H9 (cell line): ENCODE measurements at regions not wholly inside any gene's neighbourhood (a gene's known extent, or its start where the extent isn't known, plus 50 kb on each side); places are given as distances from the start of the nearest gene placed in this dataset.

ENCODE experiments used
- DNase-seq: peaks from one replicate; pipeline ENCODE4 v3.0.0-alpha.2; 2017
- H2AFZ ChIP-seq: one replicate; pipeline ENCODE4 v1.6.1; 2013; ENCODE audit warnings: mild to moderate bottlenecking, low read length, control low read depth, moderate library complexity
- H2AK5ac ChIP-seq: 2 replicates; pipeline ENCODE4 v1.6.1; 2013; ENCODE audit warnings: low read length, control low read depth, mixed read lengths; ENCODE audit not compliant: insufficient read length
- H2BK120ac ChIP-seq: one replicate; pipeline ENCODE4 v1.6.1; 2013; ENCODE audit warnings: low read depth, mild to moderate bottlenecking, low read length, control low read depth, inconsistent platforms; ENCODE audit not compliant: poor library complexity, severe bottlenecking
- H2BK12ac ChIP-seq: 2 replicates; pipeline ENCODE4 v1.6.1; 2013; ENCODE audit warnings: low read length, control low read depth, mixed read lengths, low read depth; ENCODE audit not compliant: insufficient read length
- H2BK15ac ChIP-seq: 2 replicates; pipeline ENCODE4 v1.6.1; 2013; ENCODE audit warnings: low read depth, low read length, control low read depth
- H2BK20ac ChIP-seq: one replicate; pipeline ENCODE4 v1.6.1; 2013; ENCODE audit warnings: low read depth, mild to moderate bottlenecking, low read length, control low read depth, inconsistent platforms; ENCODE audit not compliant: poor library complexity, severe bottlenecking
- H2BK5ac ChIP-seq: 2 replicates; pipeline ENCODE4 v1.6.1; 2013; ENCODE audit warnings: low read length, control low read depth, mixed read lengths; ENCODE audit not compliant: insufficient read length
- H3K14ac ChIP-seq: 2 replicates; pipeline ENCODE4 v1.6.1; 2013; ENCODE audit warnings: low read length, control low read depth; ENCODE audit not compliant: insufficient read depth
- H3K18ac ChIP-seq: 2 replicates; pipeline ENCODE4 v1.6.1; 2013; ENCODE audit warnings: low read depth, mild to moderate bottlenecking, mixed read lengths, low read length, control low read depth; ENCODE audit not compliant: insufficient read length
- H3K23ac ChIP-seq: 2 replicates; pipeline ENCODE4 v1.6.1; 2013; ENCODE audit warnings: low read length, control low read depth, mixed read lengths, low read depth; ENCODE audit not compliant: insufficient read length
- H3K23me2 ChIP-seq: 2 replicates; pipeline ENCODE4 v1.6.1; 2013; ENCODE audit warnings: low read depth, mild to moderate bottlenecking, mixed read lengths, low read length, control low read depth; ENCODE audit not compliant: insufficient read length, poor library complexity, severe bottlenecking
- H3K27ac ChIP-seq: 2 replicates; pipeline ENCODE4 v1.5.1; 2013; ENCODE audit warnings: low read length, control low read depth, mixed read lengths, low read depth; ENCODE audit not compliant: insufficient read length
- H3K27me3 ChIP-seq: 2 replicates; pipeline ENCODE4 v1.6.1; 2013; ENCODE audit warnings: low read length, control low read depth, inconsistent platforms; ENCODE audit not compliant: insufficient read depth
- H3K4ac ChIP-seq: 2 replicates; pipeline ENCODE4 v1.6.1; 2013; ENCODE audit warnings: low read depth, mild to moderate bottlenecking, control low read depth, inconsistent platforms, low read length, moderate library complexity
- H3K4me1 ChIP-seq: 2 replicates; pipeline ENCODE4 v1.6.1; 2013; ENCODE audit warnings: low read length, control low read depth, inconsistent platforms; ENCODE audit not compliant: insufficient read depth
- H3K4me2 ChIP-seq: 2 replicates; pipeline ENCODE4 v1.6.1; 2013; ENCODE audit warnings: low read length, control low read depth, mixed read lengths; ENCODE audit not compliant: insufficient read length, insufficient read depth
- H3K56ac ChIP-seq: 2 replicates; pipeline ENCODE4 v1.6.1; 2013; ENCODE audit warnings: low read depth, mild to moderate bottlenecking, mixed read lengths, low read length, control low read depth; ENCODE audit not compliant: insufficient read length
- H3K79me1 ChIP-seq: 2 replicates; pipeline ENCODE4 v1.6.1; 2013; ENCODE audit warnings: low read depth, mild to moderate bottlenecking, moderate library complexity, low read length, control low read depth, inconsistent platforms; ENCODE audit not compliant: insufficient read depth, poor library complexity, severe bottlenecking
- H3K79me2 ChIP-seq: 2 replicates; pipeline ENCODE4 v1.6.1; 2013; ENCODE audit warnings: low read length, control low read depth, inconsistent platforms; ENCODE audit not compliant: insufficient read depth
- H3K9ac ChIP-seq: 2 replicates; pipeline ENCODE4 v1.6.1; 2013; ENCODE audit warnings: low read length, control low read depth, mixed read lengths; ENCODE audit not compliant: insufficient read length; ENCODE audit errors: extremely low read depth
- H3K9me3 ChIP-seq: one replicate; pipeline ENCODE4 v1.6.1; 2013; ENCODE audit warnings: low read depth, low read length, inconsistent platforms; ENCODE audit not compliant: control insufficient read depth
- H3T11ph ChIP-seq: one replicate; pipeline ENCODE4 v1.6.1; 2013; ENCODE audit warnings: mild to moderate bottlenecking, low read length, control low read depth, inconsistent platforms
- H4K20me1 ChIP-seq: one replicate; pipeline ENCODE4 v1.6.1; 2013; ENCODE audit not compliant: control insufficient read depth, insufficient read length, insufficient read depth
- H4K5ac ChIP-seq: 2 replicates; pipeline ENCODE4 v1.6.1; 2013; ENCODE audit warnings: low read depth, mild to moderate bottlenecking, mixed read lengths, low read length, control low read depth; ENCODE audit not compliant: insufficient read length
- H4K8ac ChIP-seq: replicated peaks from 2 replicates; pipeline ENCODE4 v1.6.1; 2013; ENCODE audit warnings: low read length, control low read depth, mixed read lengths, low read depth; ENCODE audit not compliant: insufficient read length
- H4K91ac ChIP-seq: 2 replicates; pipeline ENCODE4 v1.6.1; 2013; ENCODE audit warnings: low read depth, mild to moderate bottlenecking, moderate library complexity, mixed read lengths, low read length, control low read depth; ENCODE audit not compliant: insufficient read length
- H3K27ac Mint-ChIP-seq, 3 experiments: 2 replicates in 2 of 3; 3 replicates in 1 of 3; pipeline ENCODE4 v1.8.0; 2020 to 2021; ENCODE audit warnings: mixed read lengths in 3 of 3, mild to moderate bottlenecking in 1 of 3, moderate library complexity in 1 of 3
- H3K27me3 Mint-ChIP-seq: 2 replicates; pipeline ENCODE4 v1.8.0; 2021; ENCODE audit warnings: low read depth, mild to moderate bottlenecking, moderate library complexity, mixed read lengths
- H3K36me3 Mint-ChIP-seq, 3 experiments: 2 replicates in 2 of 3; 3 replicates in 1 of 3; pipeline ENCODE4 v1.8.0; 2020 to 2021; ENCODE audit warnings: low read depth in 3 of 3, mixed read lengths in 3 of 3; ENCODE audit not compliant: insufficient read depth in 1 of 3
- H3K4me1 Mint-ChIP-seq, 2 experiments: 2 replicates each; pipeline ENCODE4 v1.8.0; 2020; ENCODE audit warnings: mixed read lengths in 2 of 2
- H3K4me3 Mint-ChIP-seq, 2 experiments: 2 replicates in 1 of 2; 3 replicates in 1 of 2; pipeline ENCODE4 v1.8.0; 2020 to 2021; ENCODE audit warnings: mild to moderate bottlenecking in 2 of 2, mixed read lengths in 2 of 2, moderate library complexity in 1 of 2
- H3K9me3 Mint-ChIP-seq, 2 experiments: 2 replicates in 1 of 2; 3 replicates in 1 of 2; pipeline ENCODE4 v1.8.0; 2020; ENCODE audit warnings: mild to moderate bottlenecking in 2 of 2, mixed read lengths in 2 of 2, moderate library complexity in 1 of 2
- WGBS: extraction: QIAGEN DNeasy Blood & Tissue Kit; methylation state at CpG from one replicate; pipeline ENCODE4 v1.1.7; 2013; ENCODE audit warnings: missing lambda C conversion rate, low lambda C conversion rate, mixed read lengths; ENCODE audit not compliant: insufficient read length; ENCODE audit errors: extremely low coverage; 5-methylcytosine and 5-hydroxymethylcytosine counted together
- TF ChIP-seq, protein P1 (sequence below): fragments of 200-600 bp; sonication (generic); conservative IDR thresholded peaks from 3 replicates; pipeline ENCODE4 v1.8.0; 2021; ENCODE audit warnings: antibody characterized with exemption, mild to moderate bottlenecking

DNA sequence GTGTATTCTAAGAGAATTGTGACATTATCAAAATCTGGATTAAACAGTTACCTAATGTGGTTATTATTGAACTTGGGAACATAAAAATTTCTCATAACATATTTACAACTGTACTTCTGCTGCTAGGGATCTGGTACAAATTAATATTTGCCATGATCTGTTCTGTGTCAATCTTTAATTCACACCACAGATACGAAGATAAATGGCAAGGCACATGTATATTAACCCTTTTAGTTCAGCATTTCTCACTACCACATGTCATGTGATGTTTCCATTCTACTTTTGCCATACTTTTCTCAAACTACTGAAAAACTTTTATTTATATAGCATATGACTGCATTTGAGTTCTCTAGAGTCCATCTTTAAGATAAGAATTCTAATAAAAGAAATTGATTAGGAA lies 295.3 kb upstream of the DDX18 start:
- no peak overlapping the region for H3T11ph ChIP-seq
- no peak overlapping the region for H2BK20ac ChIP-seq
- no peak overlapping the region for H2BK15ac ChIP-seq
- H3K9ac ChIP-seq = no peak overlapping the region
- no peak overlapping the region for H3K27ac ChIP-seq
- no peak overlapping the region for H2BK120ac ChIP-seq
- Mint-ChIP-seq H3K27me3 (no peaks in the 10 kb centered on the region), H3K4me3 (no peak overlapping the region), H3K36me3 (peaks cover 0 to 2% (median 0%) of the 10 kb centered on the region in 3 experiments; a peak in 1 of 7 replicates), H3K9me3 (no peaks in the 10 kb centered on the region), H3K4me1 (peaks cover 11 to 12% of the 10 kb centered on the region in 2 experiments), H3K27ac (no peak overlapping the region)
- H3K79me1 ChIP-seq = no peaks in the 10 kb centered on the region
- H4K91ac ChIP-seq = no peak overlapping the region
- H2AFZ ChIP-seq = no peak overlapping the region
- no peak overlapping the region for H2BK12ac ChIP-seq
- no peaks in the 10 kb centered on the region for H3K23me2 ChIP-seq
- H2AK5ac ChIP-seq = no peak overlapping the region
- no peak for DNase-seq
- no peaks in the 10 kb centered on the region for H3K27me3 ChIP-seq
- H4K8ac ChIP-seq = no peak overlapping the region
- TF ChIP-seq, protein P1, sequence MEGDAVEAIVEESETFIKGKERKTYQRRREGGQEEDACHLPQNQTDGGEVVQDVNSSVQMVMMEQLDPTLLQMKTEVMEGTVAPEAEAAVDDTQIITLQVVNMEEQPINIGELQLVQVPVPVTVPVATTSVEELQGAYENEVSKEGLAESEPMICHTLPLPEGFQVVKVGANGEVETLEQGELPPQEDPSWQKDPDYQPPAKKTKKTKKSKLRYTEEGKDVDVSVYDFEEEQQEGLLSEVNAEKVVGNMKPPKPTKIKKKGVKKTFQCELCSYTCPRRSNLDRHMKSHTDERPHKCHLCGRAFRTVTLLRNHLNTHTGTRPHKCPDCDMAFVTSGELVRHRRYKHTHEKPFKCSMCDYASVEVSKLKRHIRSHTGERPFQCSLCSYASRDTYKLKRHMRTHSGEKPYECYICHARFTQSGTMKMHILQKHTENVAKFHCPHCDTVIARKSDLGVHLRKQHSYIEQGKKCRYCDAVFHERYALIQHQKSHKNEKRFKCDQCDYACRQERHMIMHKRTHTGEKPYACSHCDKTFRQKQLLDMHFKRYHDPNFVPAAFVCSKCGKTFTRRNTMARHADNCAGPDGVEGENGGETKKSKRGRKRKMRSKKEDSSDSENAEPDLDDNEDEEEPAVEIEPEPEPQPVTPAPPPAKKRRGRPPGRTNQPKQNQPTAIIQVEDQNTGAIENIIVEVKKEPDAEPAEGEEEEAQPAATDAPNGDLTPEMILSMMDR = no peak
- H4K5ac ChIP-seq = no peak overlapping the region
- no peak overlapping the region for H3K18ac ChIP-seq
- no peak overlapping the region for H3K14ac ChIP-seq
- no peaks in the 10 kb centered on the region for H3K79me2 ChIP-seq
- no peak overlapping the region for H3K23ac ChIP-seq
- no CpG with 5 or more reads among the region's 1 CpG for WGBS
- H3K4ac ChIP-seq = no peak overlapping the region
- H3K56ac ChIP-seq = no peak overlapping the region
- peaks cover 3% of the 10 kb centered on the region; the same call in 1 of the 2 replicates for H3K4me1 ChIP-seq
- H3K4me2 ChIP-seq = no peak overlapping the region
- no peak overlapping the region for H2BK5ac ChIP-seq
- no peaks in the 10 kb centered on the region for H4K20me1 ChIP-seq
- H3K9me3 ChIP-seq = no peaks in the 10 kb centered on the region
